ENCODE measurements at regions not wholly inside any gene's neighbourhood (a gene's known extent, or its start where the extent isn't known, plus 50 kb on each side); places are given as distances from the start of the nearest gene placed in this dataset.

GRCh38 chr10:30134171-30134945 lies 75.0 kb upstream of the JCAD start:
- ATAC-seq, result no peak
- CTCF ChIA-PET, result no interaction called here
- Histone ChIP-seq H3K27ac (ENCODE audit: control insufficient read depth, insufficient read depth) (no peak overlapping the region), H3K9ac (ENCODE audit: control insufficient read depth, insufficient read depth, low read length) (no peak overlapping the region), H3K9me3 (replicated peaks; ENCODE audit: control insufficient read depth, insufficient read depth, low read length) (no peaks in the 10 kb centered on the region), H3K36me3 (ENCODE audit: control insufficient read depth in 2 of 2, insufficient read depth in 2 of 2, low read length in 1 of 2) (no peaks in the 10 kb centered on the region), H3K27me3 (replicated peaks in 1 of 2; ENCODE audit: control insufficient read depth in 2 of 2, insufficient read depth in 2 of 2, low read length in 1 of 2) (no peaks in the 10 kb centered on the region; a peak in 1 of 4 replicates), H3K4me1 (ENCODE audit: control insufficient read depth, insufficient read depth, low read length) (no peaks in the 10 kb centered on the region), H3K79me2 (ENCODE audit: control insufficient read depth, insufficient read depth, low read length) (no peaks in the 10 kb centered on the region), H4K20me1 (ENCODE audit: control insufficient read depth, insufficient read depth) (no peaks in the 10 kb centered on the region), H2AFZ (ENCODE audit: control insufficient read depth, low read depth, low read length) (no peak overlapping the region), H3K4me3 (no peak overlapping the region), H3K4me2 (ENCODE audit: control insufficient read depth, insufficient read depth) (no peak overlapping the region)
- no TSS peak for BruUV-seq (replicated peaks)
- in situ Hi-C loops (cut with MboI), result no loop called here
- FAIRE-seq, result no peak
- WGBS (ENCODE audit: insufficient coverage, insufficient replicate concordance, low lambda C conversion rate, missing lambda C conversion rate), result 20% methylated on average over 11 of the region's 11 CpGs
- no peak for TF ChIP-seq SUPT20H (IDR thresholded peaks at IDR 0.05; ENCODE audit: borderline replicate concordance, control insufficient read depth, low read depth, low read length)
- no peak for TF ChIP-seq BACH1 (IDR thresholded peaks at IDR 0.05; ENCODE audit: borderline replicate concordance)
- TF ChIP-seq TARDBP (IDR thresholded peaks at IDR 0.05; ENCODE audit: borderline replicate concordance), result no peak
- TF ChIP-seq CHD1 (IDR thresholded peaks at IDR 0.05; ENCODE audit: low read depth, low read length), result no peak
- TF ChIP-seq EP300 (IDR thresholded peaks at IDR 0.05; ENCODE audit: borderline replicate concordance in 1 of 2, control insufficient read depth in 1 of 2, low read depth in 2 of 2, low read length in 2 of 2), result no peak
- POLR2A ChIA-PET, result no interaction called here
- DNase-seq (ENCODE audit: low read depth, low spot score), result no peak
- SMC1A ChIA-PET (ENCODE audit: uncharacterized antibody, unreplicated experiment), result no interaction called here
- RAD21 ChIA-PET (ENCODE audit: unreplicated experiment), result no interaction called here
- intact Hi-C loops (cut with micrococcal nuclease; ENCODE audit: unreplicated experiment), result no loop called here

- H4K20me1 ChIP-seq (ENCODE audit: control insufficient read depth, insufficient read depth), result no peaks in the 10 kb centered on the region
- DNase-seq (ENCODE audit: low read depth, low spot score) (no peak), FAIRE-seq (no peak), ATAC-seq (no peak)
- H3K4me3 ChIP-seq, result no peak overlapping the region
- ChIA-PET CTCF (no interaction called here), RAD21 (ENCODE audit: unreplicated experiment) (no interaction called here), POLR2A (no interaction called here), SMC1A (ENCODE audit: uncharacterized antibody, unreplicated experiment) (no interaction called here)
- WGBS (ENCODE audit: insufficient coverage, insufficient replicate concordance, low lambda C conversion rate, missing lambda C conversion rate), result 0% methylated on average over 1 of the region's 1 CpG
- H3K27me3 ChIP-seq (replicated peaks in 1 of 2; ENCODE audit: control insufficient read depth in 2 of 2, insufficient read depth in 2 of 2, low read length in 1 of 2), result no peaks in the 10 kb centered on the region; a peak in 2 of 4 replicates
- no peak overlapping the region for H3K9ac ChIP-seq (ENCODE audit: control insufficient read depth, insufficient read depth, low read length)
- no peaks in the 10 kb centered on the region for H3K4me1 ChIP-seq (ENCODE audit: control insufficient read depth, insufficient read depth, low read length)
- no peak overlapping the region for H3K27ac ChIP-seq (ENCODE audit: control insufficient read depth, insufficient read depth)
- intact Hi-C loops (cut with micrococcal nuclease; ENCODE audit: unreplicated experiment) (no loop called here), in situ Hi-C loops (cut with MboI) (no loop called here)
- H3K36me3 ChIP-seq (ENCODE audit: control insufficient read depth in 2 of 2, insufficient read depth in 2 of 2, low read length in 1 of 2), result no peaks in the 10 kb centered on the region
- no peak overlapping the region for H2AFZ ChIP-seq (ENCODE audit: control insufficient read depth, low read depth, low read length)
- no peak overlapping the region for H3K4me2 ChIP-seq (ENCODE audit: control insufficient read depth, insufficient read depth)
- no peak for TF ChIP-seq KLF5 (IDR thresholded peaks at IDR 0.05; ENCODE audit: partially characterized antibody)
- TF ChIP-seq CEBPB (IDR thresholded peaks at IDR 0.05; ENCODE audit: borderline replicate concordance in 1 of 2, low read depth in 2 of 2, low read length in 2 of 2), result no peak
- TF ChIP-seq, protein P1, sequence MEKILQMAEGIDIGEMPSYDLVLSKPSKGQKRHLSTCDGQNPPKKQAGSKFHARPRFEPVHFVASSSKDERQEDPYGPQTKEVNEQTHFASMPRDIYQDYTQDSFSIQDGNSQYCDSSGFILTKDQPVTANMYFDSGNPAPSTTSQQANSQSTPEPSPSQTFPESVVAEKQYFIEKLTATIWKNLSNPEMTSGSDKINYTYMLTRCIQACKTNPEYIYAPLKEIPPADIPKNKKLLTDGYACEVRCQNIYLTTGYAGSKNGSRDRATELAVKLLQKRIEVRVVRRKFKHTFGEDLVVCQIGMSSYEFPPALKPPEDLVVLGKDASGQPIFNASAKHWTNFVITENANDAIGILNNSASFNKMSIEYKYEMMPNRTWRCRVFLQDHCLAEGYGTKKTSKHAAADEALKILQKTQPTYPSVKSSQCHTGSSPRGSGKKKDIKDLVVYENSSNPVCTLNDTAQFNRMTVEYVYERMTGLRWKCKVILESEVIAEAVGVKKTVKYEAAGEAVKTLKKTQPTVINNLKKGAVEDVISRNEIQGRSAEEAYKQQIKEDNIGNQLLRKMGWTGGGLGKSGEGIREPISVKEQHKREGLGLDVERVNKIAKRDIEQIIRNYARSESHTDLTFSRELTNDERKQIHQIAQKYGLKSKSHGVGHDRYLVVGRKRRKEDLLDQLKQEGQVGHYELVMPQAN (conservative IDR thresholded peaks at IDR 0.05), result no peak
- TF ChIP-seq ZBED1 (IDR thresholded peaks at IDR 0.05; ENCODE audit: borderline replicate concordance), result no peak
- no peak for TF ChIP-seq SMC3 (IDR thresholded peaks at IDR 0.05; ENCODE audit: borderline replicate concordance, low read length)
- TF ChIP-seq CBFB (IDR thresholded peaks at IDR 0.05; ENCODE audit: low read depth), result no peak
- TF ChIP-seq EP300 (IDR thresholded peaks at IDR 0.05; ENCODE audit: borderline replicate concordance in 1 of 2, control insufficient read depth in 1 of 2, low read depth in 2 of 2, low read length in 2 of 2), result no peak
- TF ChIP-seq PBX3 (IDR thresholded peaks at IDR 0.05; ENCODE audit: insufficient replicate concordance, low read depth, low read length), result no peak
- no peaks in the 10 kb centered on the region for H3K79me2 ChIP-seq (ENCODE audit: control insufficient read depth, insufficient read depth, low read length)
- no peaks in the 10 kb centered on the region for H3K9me3 ChIP-seq (replicated peaks; ENCODE audit: control insufficient read depth, insufficient read depth, low read length)
- BruUV-seq (replicated peaks), result no TSS peak
Measured at GRCh38 chr10:30133198-30133597, 73.8 kb upstream of the JCAD start.

Measured in GM12878 (cell line).